NCI-H69 (cell line): ENCODE measurements at regions not wholly inside any gene's neighbourhood (a gene's known extent, or its start where the extent isn't known, plus 50 kb on each side); places are given as distances from the start of the nearest gene placed in this dataset.
"Not testable (repeated sequence)": the region's sequence is repeated elsewhere in the genome, so short reads cannot be mapped to it uniquely, and the experiment has no call there.

ENCODE experiments used
- DNase-seq: peaks from one replicate; lab custom pipeline; 2025; lab: John Stamatoyannopoulos, UW

GRCh38 chr12:131229426-131230339, 276.0 kb downstream of the ADGRD1 start:
- DNase-seq, result no peak

GRCh38 chr12:131230340-131231031, 276.8 kb downstream of the ADGRD1 start:
- no peak for DNase-seq

- no peak for DNase-seq
Measured at GRCh38 chr12:131231032-131231980, 277.6 kb downstream of the ADGRD1 start.

- DNase-seq, result no peak
Measured at GRCh38 chr12:131232036-131232435, 278.3 kb downstream of the ADGRD1 start.

GRCh38 chr12:131232872-131233271, 279.2 kb downstream of the ADGRD1 start:
- not testable (repeated sequence) for DNase-seq

GRCh38 chr12:131233850-131234789, 280.4 kb downstream of the ADGRD1 start:
- peak; percentile 7 for DNase-seq

GRCh38 chr12:131234841-131235271, 281.1 kb downstream of the ADGRD1 start:
- DNase-seq, result not testable (repeated sequence)

- DNase-seq, result no peak
Measured at GRCh38 chr12:131235871-131236271, 282.2 kb downstream of the ADGRD1 start.

GRCh38 chr12:131239384-131240094, 285.8 kb downstream of the ADGRD1 start:
- no peak for DNase-seq

- DNase-seq, result no peak
Measured at GRCh38 chr12:131241517-131241916, 287.8 kb downstream of the ADGRD1 start.

- DNase-seq, result no peak
Measured at GRCh38 chr12:131242741-131243496, 289.2 kb downstream of the ADGRD1 start.

- peak; percentile 8 for DNase-seq
Measured at GRCh38 chr12:131244157-131244688, 290.5 kb downstream of the ADGRD1 start.

GRCh38 chr12:131245161-131245560, 291.5 kb downstream of the ADGRD1 start:
- not testable (repeated sequence) for DNase-seq

GRCh38 chr12:131245564-131246355, 292.1 kb downstream of the ADGRD1 start:
- no peak for DNase-seq

GRCh38 chr12:131247026-131247725, 293.5 kb downstream of the ADGRD1 start:
- DNase-seq, result not testable (repeated sequence)

GRCh38 chr12:131247875-131248274, 294.2 kb downstream of the ADGRD1 start:
- DNase-seq, result not testable (repeated sequence)

- no peak for DNase-seq
Measured at GRCh38 chr12:131249246-131250027, 295.7 kb downstream of the ADGRD1 start.
